Omental fat pad (tissue), 3 donors: ENCODE measurements at regions not wholly inside any gene's neighbourhood (a gene's known extent, or its start where the extent isn't known, plus 50 kb on each side); places are given as distances from the start of the nearest gene placed in this dataset.

Experiments used
- ATAC-seq: fragments of 150-250 bp; one replicate; pipeline ENCODE4 v1.9.1; 2016; ENCODE audit warnings: mild to moderate bottlenecking, moderate library complexity; ENCODE audit not compliant: low FRiP score
- DNase-seq: peaks from one replicate; pipeline ENCODE4 v3.0.0-alpha.2; 2019; ENCODE audit warnings: low spot score
- CTCF ChIP-seq, 3 donors: fragments of 450-650 bp; IDR thresholded peaks; one replicate each; pipeline ENCODE4 v1.5.1; 2016 to 2017; ENCODE audit warnings: antibody characterized with exemption in 3 of 3, mild to moderate bottlenecking in 3 of 3, moderate library complexity in 2 of 3

GRCh38 chr5:2193142-2193541 is 310.4 kb upstream of the IRX4 start:
- DNase-seq (no peak), ATAC-seq (no peak)
- TF ChIP-seq CTCF (IDR thresholded peaks at IDR 0.05): no peak

- no peak for TF ChIP-seq CTCF (IDR thresholded peaks at IDR 0.05)
- no peak for DNase-seq
- no peak for ATAC-seq
Observed at GRCh38 chr5:2192496-2192895, 309.8 kb upstream of the IRX4 start.

- ATAC-seq: no peak
- no peak for TF ChIP-seq CTCF (IDR thresholded peaks at IDR 0.05)
- no peak for DNase-seq
Observed at GRCh38 chr5:2191972-2192371, 309.2 kb upstream of the IRX4 start.

GRCh38 chr5:2190549-2190948 is 307.8 kb upstream of the IRX4 start:
- ATAC-seq (no peak), DNase-seq (no peak)
- no peak for TF ChIP-seq CTCF (IDR thresholded peaks at IDR 0.05)

- TF ChIP-seq CTCF (IDR thresholded peaks at IDR 0.05): no peak
- ATAC-seq (no peak), DNase-seq (no peak)
Observed at GRCh38 chr5:2188661-2189060, 305.9 kb upstream of the IRX4 start.

- no peak for TF ChIP-seq CTCF (IDR thresholded peaks at IDR 0.05)
- no peak for ATAC-seq
- no peak for DNase-seq
Observed at GRCh38 chr5:2188137-2188536, 305.4 kb upstream of the IRX4 start.

GRCh38 chr5:2187687-2188086 is 305.0 kb upstream of the IRX4 start:
- DNase-seq (no peak), ATAC-seq (no peak)
- TF ChIP-seq CTCF (IDR thresholded peaks at IDR 0.05): no peak
